GM12873 (cell line): ENCODE measurements at regions not wholly inside any gene's neighbourhood (a gene's known extent, or its start where the extent isn't known, plus 50 kb on each side); places are given as distances from the start of the nearest gene placed in this dataset.

Experiments
- CTCF ChIP-seq: IDR thresholded peaks from 2 replicates; pipeline ENCODE4 v1.5.1; 2012; ENCODE audit warnings: low read depth, mild to moderate bottlenecking, moderate library complexity, low read length, control low read depth; ENCODE audit not compliant: insufficient read depth; ENCODE audit errors: missing control alignments

GRCh38 chr3:174769171-174769570 lies 90.0 kb upstream of the NAALADL2 start:
- TF ChIP-seq CTCF: no peak

- TF ChIP-seq CTCF: no peak
Measured at GRCh38 chr3:174775603-174776002, 83.5 kb upstream of the NAALADL2 start.

GRCh38 chr3:174776123-174776522 lies 83.0 kb upstream of the NAALADL2 start:
- TF ChIP-seq CTCF: no peak

- TF ChIP-seq CTCF: no peak
Measured at GRCh38 chr3:174776636-174777035, 82.5 kb upstream of the NAALADL2 start.

- no peak for TF ChIP-seq CTCF
Measured at GRCh38 chr3:174777813-174778212, 81.3 kb upstream of the NAALADL2 start.

- TF ChIP-seq CTCF: no peak
Measured at GRCh38 chr3:174783502-174783901, 75.6 kb upstream of the NAALADL2 start.

- no peak for TF ChIP-seq CTCF
Measured at GRCh38 chr3:174784206-174784934, 74.8 kb upstream of the NAALADL2 start.

- no peak for TF ChIP-seq CTCF
Measured at GRCh38 chr3:174786825-174787224, 72.3 kb upstream of the NAALADL2 start.
